IPS-15b (cell line): ENCODE measurements at regions not wholly inside any gene's neighbourhood (a gene's known extent, or its start where the extent isn't known, plus 50 kb on each side); places are given as distances from the start of the nearest gene placed in this dataset.
"Not testable (repeated sequence)": the region's sequence is repeated elsewhere in the genome, so short reads cannot be mapped to it uniquely, and the experiment has no call there.

ENCODE experiments used
- H3K27me3 ChIP-seq: one replicate; pipeline ENCODE4 v1.6.1; 2013; ENCODE audit warnings: low read length; ENCODE audit not compliant: control insufficient read depth, insufficient read depth
- H3K36me3 ChIP-seq: one replicate; pipeline ENCODE4 v1.6.1; 2013; ENCODE audit warnings: low read length; ENCODE audit not compliant: control insufficient read depth, insufficient read depth
- H3K4me1 ChIP-seq: one replicate; pipeline ENCODE4 v1.6.1; 2013; ENCODE audit warnings: mild to moderate bottlenecking, low read length; ENCODE audit not compliant: control insufficient read depth, insufficient read depth
- H3K4me3 ChIP-seq: one replicate; pipeline ENCODE4 v1.5.1; 2013; ENCODE audit warnings: low read depth, low read length
- H3K9ac ChIP-seq: one replicate; pipeline ENCODE4 v1.6.1; 2013; ENCODE audit warnings: low read depth, mild to moderate bottlenecking, low read length
- H3K9me3 ChIP-seq: one replicate; pipeline ENCODE4 v1.6.1; 2013; ENCODE audit warnings: mild to moderate bottlenecking, low read length; ENCODE audit not compliant: control insufficient read depth, insufficient read depth

GRCh38 chr16:54879681-54880080, 51.0 kb upstream of the IRX5 start:
- H3K4me3 ChIP-seq: no peak overlapping the region
- H3K9me3 ChIP-seq: no peaks in the 10 kb centered on the region
- H3K4me1 ChIP-seq: peaks cover 5% of the 10 kb centered on the region
- H3K36me3 ChIP-seq: no peaks in the 10 kb centered on the region
- H3K9ac ChIP-seq: no peak overlapping the region
- no peaks in the 10 kb centered on the region for H3K27me3 ChIP-seq

- no peaks in the 10 kb centered on the region for H3K9me3 ChIP-seq
- H3K36me3 ChIP-seq: no peaks in the 10 kb centered on the region
- H3K9ac ChIP-seq: no peak overlapping the region
- peaks cover 5% of the 10 kb centered on the region for H3K4me1 ChIP-seq
- H3K27me3 ChIP-seq: no peaks in the 10 kb centered on the region
- no peak overlapping the region for H3K4me3 ChIP-seq
These were observed 52.4 kb upstream of the IRX5 start for GRCh38 chr16:54878301-54878700.

GRCh38 chr16:54875443-54875842, 55.2 kb upstream of the IRX5 start:
- Histone ChIP-seq H3K9me3 (no peaks in the 10 kb centered on the region), H3K36me3 (no peaks in the 10 kb centered on the region), H3K9ac (no peak overlapping the region), H3K4me3 (no peak overlapping the region), H3K27me3 (no peaks in the 10 kb centered on the region), H3K4me1 (peaks cover 5% of the 10 kb centered on the region)

- not testable (repeated sequence) for H3K36me3 ChIP-seq, H3K9ac ChIP-seq, H3K27me3 ChIP-seq, H3K9me3 ChIP-seq, H3K4me3 ChIP-seq, H3K4me1 ChIP-seq
These were observed 56.8 kb upstream of the IRX5 start for GRCh38 chr16:54873716-54874373.

- Histone ChIP-seq H3K9ac (no peak overlapping the region), H3K36me3 (no peaks in the 10 kb centered on the region), H3K9me3 (no peaks in the 10 kb centered on the region), H3K27me3 (no peaks in the 10 kb centered on the region), H3K4me1 (peaks cover 5% of the 10 kb centered on the region), H3K4me3 (no peak overlapping the region)
These were observed 57.6 kb upstream of the IRX5 start for GRCh38 chr16:54873071-54873470.

GRCh38 chr16:54870151-54870550, 60.5 kb upstream of the IRX5 start:
- Histone ChIP-seq H3K36me3 (no peaks in the 10 kb centered on the region), H3K27me3 (no peaks in the 10 kb centered on the region), H3K9ac (no peak overlapping the region), H3K4me3 (no peak overlapping the region), H3K9me3 (no peaks in the 10 kb centered on the region), H3K4me1 (peaks cover under 1% of the 10 kb centered on the region)

- Histone ChIP-seq H3K36me3 (no peaks in the 10 kb centered on the region), H3K9ac (no peak overlapping the region), H3K4me3 (no peak overlapping the region), H3K27me3 (no peaks in the 10 kb centered on the region), H3K4me1 (no peaks in the 10 kb centered on the region), H3K9me3 (no peaks in the 10 kb centered on the region)
These were observed 63.3 kb upstream of the IRX5 start for GRCh38 chr16:54867302-54867832.

GRCh38 chr16:54862529-54862928, 68.1 kb upstream of the IRX5 start:
- no peaks in the 10 kb centered on the region for H3K9me3 ChIP-seq
- no peaks in the 10 kb centered on the region for H3K36me3 ChIP-seq
- H3K9ac ChIP-seq: no peak overlapping the region
- H3K4me1 ChIP-seq: no peaks in the 10 kb centered on the region
- H3K4me3 ChIP-seq: no peak overlapping the region
- H3K27me3 ChIP-seq: no peaks in the 10 kb centered on the region

GRCh38 chr16:54856871-54857270, 73.8 kb upstream of the IRX5 start:
- Histone ChIP-seq H3K36me3 (no peaks in the 10 kb centered on the region), H3K9ac (no peak overlapping the region), H3K4me1 (no peaks in the 10 kb centered on the region), H3K27me3 (no peaks in the 10 kb centered on the region), H3K4me3 (no peak overlapping the region), H3K9me3 (no peaks in the 10 kb centered on the region)

GRCh38 chr16:54847609-54848008, 83.1 kb upstream of the IRX5 start:
- Histone ChIP-seq H3K27me3 (no peaks in the 10 kb centered on the region), H3K9ac (no peak overlapping the region), H3K9me3 (no peaks in the 10 kb centered on the region), H3K4me3 (no peak overlapping the region), H3K4me1 (no peaks in the 10 kb centered on the region), H3K36me3 (no peaks in the 10 kb centered on the region)

GRCh38 chr16:54847207-54847606, 83.5 kb upstream of the IRX5 start:
- Histone ChIP-seq H3K9ac (no peak overlapping the region), H3K36me3 (no peaks in the 10 kb centered on the region), H3K4me1 (no peaks in the 10 kb centered on the region), H3K27me3 (no peaks in the 10 kb centered on the region), H3K9me3 (no peaks in the 10 kb centered on the region), H3K4me3 (no peak overlapping the region)

- Histone ChIP-seq H3K9me3 (no peaks in the 10 kb centered on the region), H3K4me1 (no peaks in the 10 kb centered on the region), H3K36me3 (no peaks in the 10 kb centered on the region), H3K27me3 (no peaks in the 10 kb centered on the region), H3K9ac (no peak overlapping the region), H3K4me3 (no peak overlapping the region)
These were observed 83.9 kb upstream of the IRX5 start for GRCh38 chr16:54846766-54847165.
